Astrocyte of the spinal cord (primary cell): ENCODE measurements at regions not wholly inside any gene's neighbourhood (a gene's known extent, or its start where the extent isn't known, plus 50 kb on each side); places are given as distances from the start of the nearest gene placed in this dataset.
"Not testable (repeated sequence)": the region's sequence is repeated elsewhere in the genome, so short reads cannot be mapped to it uniquely, and the experiment has no call there.

Experiments
- DNase-seq: peaks from one replicate; pipeline ENCODE4 v3.0.0; 2011; ENCODE audit warnings: low read depth, low spot score
- H3K4me3 ChIP-seq: 2 replicates; pipeline ENCODE4 v1.5.1; 2011; ENCODE audit warnings: low read depth, mild to moderate bottlenecking, low read length, moderate library complexity
- in situ Hi-C: cut with HindIII; loops from 2 replicates; pipeline ENCODE4 v1.10.0; 2017; ENCODE audit warnings: low sequenced_read_pairs
- TF ChIP-seq, protein P1 (sequence below): IDR thresholded peaks from 2 replicates; pipeline ENCODE4 v1.5.1; 2012; ENCODE audit warnings: low read depth, mild to moderate bottlenecking, low read length, inconsistent platforms

DNA sequence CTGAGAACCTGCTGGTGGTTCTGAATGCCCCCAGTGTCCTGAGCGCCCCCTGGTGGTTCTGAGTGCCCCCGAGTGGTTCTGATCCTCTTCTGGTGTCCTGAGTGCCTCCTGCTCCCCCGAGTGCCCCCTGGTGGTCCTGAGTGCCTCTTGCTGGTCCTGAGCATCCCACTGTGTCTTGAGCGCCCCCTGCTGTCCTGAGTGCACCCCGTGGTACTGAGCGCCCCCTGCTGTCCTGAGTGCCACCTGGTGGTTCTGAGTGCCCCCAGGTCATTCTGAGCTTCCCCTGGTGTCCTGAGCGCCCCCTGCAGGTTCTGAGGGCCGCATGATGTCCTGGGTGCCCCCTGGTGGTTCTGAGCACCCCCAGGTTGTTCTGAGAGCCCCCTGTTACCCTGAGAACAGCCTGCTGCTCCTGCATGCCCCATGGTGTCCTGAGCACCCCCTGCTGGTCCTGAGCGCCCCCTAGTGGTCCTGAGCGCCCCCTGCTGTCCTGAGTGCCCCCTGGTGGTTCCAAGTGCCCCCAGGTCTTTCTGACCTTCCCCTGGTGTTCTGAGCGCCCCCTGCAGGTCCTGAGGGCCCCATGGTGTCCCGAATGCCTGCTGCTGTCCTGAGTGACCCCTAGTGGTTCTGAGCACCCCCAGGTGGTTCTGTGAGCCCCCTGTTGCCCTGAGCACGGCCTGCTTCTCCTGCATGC lies 1165.4 kb downstream of the TMEM121 start:
- in situ Hi-C loops, result no loop called here
- TF ChIP-seq, protein P1, sequence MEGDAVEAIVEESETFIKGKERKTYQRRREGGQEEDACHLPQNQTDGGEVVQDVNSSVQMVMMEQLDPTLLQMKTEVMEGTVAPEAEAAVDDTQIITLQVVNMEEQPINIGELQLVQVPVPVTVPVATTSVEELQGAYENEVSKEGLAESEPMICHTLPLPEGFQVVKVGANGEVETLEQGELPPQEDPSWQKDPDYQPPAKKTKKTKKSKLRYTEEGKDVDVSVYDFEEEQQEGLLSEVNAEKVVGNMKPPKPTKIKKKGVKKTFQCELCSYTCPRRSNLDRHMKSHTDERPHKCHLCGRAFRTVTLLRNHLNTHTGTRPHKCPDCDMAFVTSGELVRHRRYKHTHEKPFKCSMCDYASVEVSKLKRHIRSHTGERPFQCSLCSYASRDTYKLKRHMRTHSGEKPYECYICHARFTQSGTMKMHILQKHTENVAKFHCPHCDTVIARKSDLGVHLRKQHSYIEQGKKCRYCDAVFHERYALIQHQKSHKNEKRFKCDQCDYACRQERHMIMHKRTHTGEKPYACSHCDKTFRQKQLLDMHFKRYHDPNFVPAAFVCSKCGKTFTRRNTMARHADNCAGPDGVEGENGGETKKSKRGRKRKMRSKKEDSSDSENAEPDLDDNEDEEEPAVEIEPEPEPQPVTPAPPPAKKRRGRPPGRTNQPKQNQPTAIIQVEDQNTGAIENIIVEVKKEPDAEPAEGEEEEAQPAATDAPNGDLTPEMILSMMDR, result peak; percentile 11
- H3K4me3 ChIP-seq, result no peak overlapping the region
- DNase-seq, result no peak

DNA sequence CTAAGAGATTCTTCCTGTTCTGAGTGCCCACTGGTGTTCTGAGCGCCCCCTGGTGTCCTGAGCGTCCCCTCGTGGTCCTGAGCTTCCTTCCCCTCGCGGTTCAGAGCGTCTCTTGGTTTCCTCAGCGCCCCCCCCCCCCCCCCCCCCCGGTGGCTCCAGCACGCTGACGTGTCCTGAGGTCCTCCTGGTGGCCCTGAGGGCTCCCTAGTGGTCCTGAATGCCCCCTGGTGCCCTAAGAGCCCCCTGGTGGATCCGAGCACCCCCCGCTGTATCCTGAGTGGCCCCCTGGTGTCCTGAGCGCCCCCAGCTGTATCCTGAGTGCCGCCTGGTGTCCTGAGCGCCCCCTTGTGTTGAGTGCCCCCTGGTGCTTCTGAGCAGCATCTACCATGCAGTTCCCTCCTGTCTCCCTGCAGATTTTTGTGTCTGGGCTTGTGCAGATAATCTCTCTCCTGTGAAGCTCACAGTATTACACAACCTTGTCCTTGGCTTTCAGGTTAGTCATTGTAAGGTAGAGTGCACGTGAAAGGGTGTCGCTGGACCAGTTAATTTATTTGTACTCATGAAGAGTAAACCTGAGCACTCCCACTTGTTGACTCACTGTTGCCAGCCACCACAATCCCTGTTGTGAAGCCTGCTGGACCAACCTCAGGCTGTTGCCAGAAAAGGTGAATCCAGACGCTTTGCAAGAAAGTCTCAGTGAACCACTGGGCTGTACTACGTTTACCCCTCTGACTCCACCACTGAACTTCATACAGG lies 1168.4 kb downstream of the TMEM121 start:
- in situ Hi-C loops, result no loop called here
- TF ChIP-seq, protein P1, result no peak
- no peak for DNase-seq
- no peak overlapping the region for H3K4me3 ChIP-seq

- in situ Hi-C loops, H3K4me3 ChIP-seq, DNase-seq: not testable (repeated sequence)
Observed at GRCh38 chr14:106698620-106699267, 1172.4 kb downstream of the TMEM121 start.

- DNase-seq, in situ Hi-C loops, H3K4me3 ChIP-seq: not testable (repeated sequence)
Observed at GRCh38 chr14:106703651-106704050, 1177.3 kb downstream of the TMEM121 start.

DNA sequence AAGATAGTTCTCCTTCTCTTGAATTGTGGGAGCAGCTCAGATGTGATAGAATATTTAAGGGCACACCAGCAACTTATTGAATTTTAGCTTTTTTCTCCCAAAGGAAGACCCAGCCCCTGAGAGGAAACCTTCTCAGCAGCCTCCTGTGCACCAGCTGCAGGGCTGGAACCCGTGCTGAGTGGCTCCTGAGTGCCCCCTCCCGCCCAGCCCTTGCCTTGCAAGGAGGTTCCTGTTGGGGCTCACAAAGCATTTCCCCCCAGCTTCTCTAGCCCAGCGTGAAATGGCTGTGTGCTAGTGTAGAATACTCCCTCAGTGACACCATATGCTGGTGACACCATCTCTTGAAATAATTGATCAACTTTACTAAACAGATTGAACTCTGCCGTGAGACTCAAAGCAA lies 1180.1 kb downstream of the TMEM121 start:
- H3K4me3 ChIP-seq, in situ Hi-C loops, DNase-seq: not testable (repeated sequence)

- H3K4me3 ChIP-seq, DNase-seq, in situ Hi-C loops: not testable (repeated sequence)
Observed at GRCh38 chr14:106710187-106710586, 1183.8 kb downstream of the TMEM121 start.

DNA sequence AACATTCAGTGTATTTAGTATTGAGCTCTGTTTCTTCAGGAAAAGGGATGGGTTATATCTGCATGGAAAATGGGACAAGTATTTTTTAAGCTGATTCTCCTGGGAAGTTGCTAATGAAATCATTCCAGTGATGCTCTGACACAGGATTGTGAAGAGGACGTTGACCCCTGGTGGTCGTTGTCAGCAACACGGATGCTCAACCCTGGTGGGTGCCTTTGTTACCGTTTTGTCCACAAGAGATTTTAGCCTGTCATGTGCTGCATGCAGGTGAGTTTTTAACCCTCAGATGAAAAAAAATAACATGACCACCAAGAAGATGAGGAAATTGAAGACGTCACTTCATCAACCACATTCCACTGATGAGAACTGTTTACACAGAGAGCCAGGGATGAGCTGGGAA lies 1186.1 kb downstream of the TMEM121 start:
- H3K4me3 ChIP-seq, in situ Hi-C loops, DNase-seq: not testable (repeated sequence)

DNA sequence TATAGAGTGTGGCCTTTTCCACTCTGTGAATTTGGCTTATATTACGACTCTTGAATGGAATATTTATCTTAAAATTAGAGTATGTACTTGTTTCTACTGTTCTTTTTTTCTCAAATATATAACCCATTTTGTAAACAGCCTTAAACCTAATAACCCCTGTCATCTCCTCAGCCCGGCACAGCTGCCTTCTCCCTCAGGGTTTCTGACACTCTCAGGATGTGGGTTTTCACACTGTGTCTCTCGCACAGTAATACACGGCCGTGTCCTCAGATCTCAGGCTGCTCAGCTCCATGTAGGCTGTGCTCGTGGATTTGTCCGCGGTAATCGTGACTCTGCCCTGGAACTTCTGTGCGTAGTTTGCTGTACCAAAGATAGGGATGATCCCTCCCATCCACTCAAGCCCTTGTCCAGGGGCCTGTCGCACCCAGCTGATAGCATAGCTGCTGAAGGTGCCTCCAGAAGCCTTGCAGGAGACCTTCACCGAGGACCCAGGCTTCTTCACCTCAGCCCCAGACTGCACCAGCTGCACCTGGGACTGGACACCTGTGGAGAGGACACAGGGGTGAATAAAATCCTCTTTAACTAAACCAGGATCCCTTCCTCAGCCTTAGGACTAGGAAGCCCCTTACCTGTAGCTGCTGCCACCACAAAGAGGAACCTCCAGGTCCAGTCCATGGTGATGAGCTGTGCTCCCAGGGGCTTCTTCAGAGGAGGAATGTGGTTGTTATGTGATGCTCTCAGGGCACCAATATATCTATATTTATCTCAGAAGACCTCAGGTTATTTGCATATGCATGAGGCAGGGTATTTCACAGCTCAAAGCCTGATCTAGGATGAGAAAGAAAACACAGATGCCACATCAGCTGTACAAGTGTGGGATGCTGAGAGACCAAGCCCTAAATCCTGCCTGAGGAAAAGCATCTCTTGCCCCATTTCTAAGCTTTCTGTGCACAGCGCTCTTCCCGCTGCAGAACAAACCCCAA lies 1188.4 kb downstream of the TMEM121 start:
- H3K4me3 ChIP-seq, DNase-seq, in situ Hi-C loops: not testable (repeated sequence)

GRCh38 chr14:106717544-106717943 lies 1191.2 kb downstream of the TMEM121 start:
- in situ Hi-C loops, H3K4me3 ChIP-seq, DNase-seq: not testable (repeated sequence)

GRCh38 chr14:106719880-106720279 lies 1193.5 kb downstream of the TMEM121 start:
- in situ Hi-C loops, H3K4me3 ChIP-seq, DNase-seq: not testable (repeated sequence)

- in situ Hi-C loops, result not testable (repeated sequence)
Observed at GRCh38 chr14:106721926-106722325, 1195.5 kb downstream of the TMEM121 start.

GRCh38 chr14:106722813-106723687 lies 1196.7 kb downstream of the TMEM121 start:
- in situ Hi-C loops, result not testable (repeated sequence)

More at GRCh38 chr14:106721926-106722325, 1195.5 kb downstream of the TMEM121 start:
- not testable (repeated sequence) for DNase-seq, H3K4me3 ChIP-seq

DNA sequence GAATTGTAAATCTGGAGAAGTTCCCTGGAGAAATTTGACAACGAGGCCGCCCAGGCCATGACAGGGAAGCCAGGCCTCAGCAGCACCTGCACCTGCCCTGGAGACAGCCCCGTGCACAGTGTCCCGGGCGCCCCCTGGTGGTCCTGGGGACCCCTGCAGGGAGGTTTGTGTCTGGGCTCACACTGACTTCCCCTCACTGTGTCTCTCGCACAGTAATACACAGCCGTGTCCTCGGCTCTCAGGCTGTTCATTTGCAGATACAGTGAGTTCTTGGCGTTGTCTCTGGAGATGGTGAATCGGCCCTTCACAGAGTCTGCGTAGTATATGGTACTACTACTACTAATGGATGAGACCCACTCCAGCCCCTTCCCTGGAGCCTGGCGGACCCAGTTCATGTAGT lies 1201.6 kb downstream of the TMEM121 start:
- H3K4me3 ChIP-seq, in situ Hi-C loops, DNase-seq: not testable (repeated sequence)

More at GRCh38 chr14:106722813-106723687, 1196.7 kb downstream of the TMEM121 start:
- not testable (repeated sequence) for H3K4me3 ChIP-seq, DNase-seq
